ENCODE measurements at regions not wholly inside any gene's neighbourhood (a gene's known extent, or its start where the extent isn't known, plus 50 kb on each side); places are given as distances from the start of the nearest gene placed in this dataset.

- Histone ChIP-seq H3K9me3 (ENCODE audit: control insufficient read depth, low read depth, low read length) (no peaks in the 10 kb centered on the region), H3K9me1 (ENCODE audit: control insufficient read depth, extremely low read depth, insufficient read depth, low read length) (no peaks in the 10 kb centered on the region), H3K27me3 (ENCODE audit: control insufficient read depth, extremely low read depth, insufficient read depth, low read length) (no peaks in the 10 kb centered on the region), H3K36me3 (ENCODE audit: control insufficient read depth in 2 of 2, extremely low read depth in 1 of 2, insufficient read depth in 2 of 2, low read length in 2 of 2) (no peaks in the 10 kb centered on the region), H4K20me1 (ENCODE audit: control insufficient read depth, extremely low read depth, insufficient read depth, low read length) (no peaks in the 10 kb centered on the region), H2AFZ (ENCODE audit: control insufficient read depth, low read length) (no peak overlapping the region), H3K4me1 (ENCODE audit: control insufficient read depth, extremely low read depth, insufficient read depth, low read length) (no peaks in the 10 kb centered on the region), H3K4me2 (ENCODE audit: control insufficient read depth, extremely low read depth, insufficient read depth, low read depth, low read length) (no peak overlapping the region), H3K4me3 (ENCODE audit: control insufficient read depth in 2 of 3, extremely low read depth in 1 of 3, insufficient read depth in 2 of 3, low read depth in 1 of 3, low read length in 3 of 3) (no peak overlapping the region), H3K79me2 (ENCODE audit: control insufficient read depth, insufficient read depth, low read length) (no peaks in the 10 kb centered on the region), H3K9ac (ENCODE audit: control insufficient read depth, extremely low read depth, insufficient read depth, low read length) (no peak overlapping the region), H3K27ac (ENCODE audit: control insufficient read depth, insufficient read depth, low read length) (no peak overlapping the region)
- TF ChIP-seq CTCF (optimal IDR thresholded peaks at IDR 0.05 in 1 of 3, IDR thresholded peaks at IDR 0.05 in 1 of 3, conservative IDR thresholded peaks at IDR 0.05 in 1 of 3; ENCODE audit: extremely low read depth in 1 of 3, insufficient read depth in 2 of 3, low read length in 3 of 3) (no peak), EZH2 (IDR thresholded peaks at IDR 0.05; ENCODE audit: low read length) (no peak)
- FAIRE-seq (no peak), DNase-seq (ENCODE audit: low read depth, low spot score) (no peak)
- dilution Hi-C loops (cut with MboI; ENCODE audit: extremely low pct_ligation_motif_present, low sequenced_read_pairs) = no loop called here
These were observed 148.3 kb upstream of the SOX14 start for GRCh38 chr3:137615659-137616418.

- Histone ChIP-seq H3K9me1 (ENCODE audit: control insufficient read depth, extremely low read depth, insufficient read depth, low read length) (no peaks in the 10 kb centered on the region), H3K4me2 (ENCODE audit: control insufficient read depth, extremely low read depth, insufficient read depth, low read depth, low read length) (no peak overlapping the region), H4K20me1 (ENCODE audit: control insufficient read depth, extremely low read depth, insufficient read depth, low read length) (no peaks in the 10 kb centered on the region), H3K27ac (ENCODE audit: control insufficient read depth, insufficient read depth, low read length) (no peak overlapping the region), H3K9me3 (ENCODE audit: control insufficient read depth, low read depth, low read length) (no peaks in the 10 kb centered on the region), H3K9ac (ENCODE audit: control insufficient read depth, extremely low read depth, insufficient read depth, low read length) (no peak overlapping the region), H3K36me3 (ENCODE audit: control insufficient read depth in 2 of 2, extremely low read depth in 1 of 2, insufficient read depth in 2 of 2, low read length in 2 of 2) (no peaks in the 10 kb centered on the region), H3K27me3 (ENCODE audit: control insufficient read depth, extremely low read depth, insufficient read depth, low read length) (no peaks in the 10 kb centered on the region), H3K4me3 (ENCODE audit: control insufficient read depth in 2 of 3, extremely low read depth in 1 of 3, insufficient read depth in 2 of 3, low read depth in 1 of 3, low read length in 3 of 3) (no peak overlapping the region), H3K4me1 (ENCODE audit: control insufficient read depth, extremely low read depth, insufficient read depth, low read length) (no peaks in the 10 kb centered on the region), H2AFZ (ENCODE audit: control insufficient read depth, low read length) (no peak overlapping the region), H3K79me2 (ENCODE audit: control insufficient read depth, insufficient read depth, low read length) (no peaks in the 10 kb centered on the region)
- FAIRE-seq (no peak), DNase-seq (ENCODE audit: low read depth, low spot score) (no peak)
- dilution Hi-C loops (cut with MboI; ENCODE audit: extremely low pct_ligation_motif_present, low sequenced_read_pairs) = no loop called here
- TF ChIP-seq CTCF (optimal IDR thresholded peaks at IDR 0.05 in 1 of 3, IDR thresholded peaks at IDR 0.05 in 1 of 3, conservative IDR thresholded peaks at IDR 0.05 in 1 of 3; ENCODE audit: extremely low read depth in 1 of 3, insufficient read depth in 2 of 3, low read length in 3 of 3) (no peak), EZH2 (IDR thresholded peaks at IDR 0.05; ENCODE audit: low read length) (no peak)
These were observed 122.0 kb upstream of the SOX14 start for GRCh38 chr3:137641879-137642704.
